Type B pancreatic cell (in vitro differentiated cells): ENCODE measurements at regions not wholly inside any gene's neighbourhood (a gene's known extent, or its start where the extent isn't known, plus 50 kb on each side); places are given as distances from the start of the nearest gene placed in this dataset.

Experiments used
- DNase-seq: peaks from one replicate; pipeline ENCODE4 v3.0.0; 2021; ENCODE audit warnings: mixed read lengths; ENCODE audit not compliant: unreplicated experiment; ENCODE audit errors: extremely low spot score
- H3K27ac Mint-ChIP-seq: 2 replicates; pipeline ENCODE4 v1.8.0; 2021; ENCODE audit warnings: mild to moderate bottlenecking, mixed read lengths
- H3K27me3 Mint-ChIP-seq: 2 replicates; pipeline ENCODE4 v1.8.0; 2021; ENCODE audit warnings: mixed read lengths
- H3K36me3 Mint-ChIP-seq: 2 replicates; pipeline ENCODE4 v1.8.0; 2021; ENCODE audit warnings: mixed read lengths
- H3K4me1 Mint-ChIP-seq: one replicate; pipeline ENCODE4 v1.8.0; 2021; ENCODE audit warnings: mixed read lengths; ENCODE audit not compliant: unreplicated experiment
- H3K4me3 Mint-ChIP-seq: 2 replicates; pipeline ENCODE4 v1.8.0; 2021; ENCODE audit warnings: mild to moderate bottlenecking, mixed read lengths
- H3K9me3 Mint-ChIP-seq: 2 replicates; pipeline ENCODE4 v1.8.0; 2021; ENCODE audit warnings: mixed read lengths
- CTCF ChIP-seq: fragments of 200-600 bp; sonication (generic); conservative IDR thresholded peaks from 2 replicates; pipeline ENCODE4 v1.5.0; 2021; ENCODE audit warnings: antibody characterized with exemption, mild to moderate bottlenecking

GRCh38 chr5:34509392-34509791 lies 146.7 kb upstream of the RAI14 start:
- peak overlapping the region; percentile 49 for H3K27ac Mint-ChIP-seq
- no peak for DNase-seq

GRCh38 chr5:34510002-34510401 lies 146.1 kb upstream of the RAI14 start:
- Mint-ChIP-seq H3K9me3 (peaks cover 11% of the 10 kb centered on the region), H3K27ac (peak overlapping the region; percentile 49), H3K4me3 (no peak overlapping the region), H3K27me3 (no peaks in the 10 kb centered on the region), H3K4me1 (peaks cover 28% of the 10 kb centered on the region), H3K36me3 (no peaks in the 10 kb centered on the region)
- no peak for DNase-seq
- no peak for TF ChIP-seq CTCF

More at GRCh38 chr5:34509392-34509791, 146.7 kb upstream of the RAI14 start:
- TF ChIP-seq CTCF: no peak
- Mint-ChIP-seq H3K9me3 (peaks cover 11% of the 10 kb centered on the region), H3K36me3 (no peaks in the 10 kb centered on the region), H3K4me1 (peaks cover 28% of the 10 kb centered on the region), H3K27me3 (no peaks in the 10 kb centered on the region), H3K4me3 (no peak overlapping the region)

GRCh38 chr5:34511063-34511462 lies 145.1 kb upstream of the RAI14 start:
- H3K4me3 Mint-ChIP-seq: peak overlapping the region; percentile 27
- H3K36me3 Mint-ChIP-seq: no peaks in the 10 kb centered on the region
- DNase-seq: no peak
- no peaks in the 10 kb centered on the region for H3K27me3 Mint-ChIP-seq
- H3K9me3 Mint-ChIP-seq: peaks cover 9% of the 10 kb centered on the region
- TF ChIP-seq CTCF: no peak
- peaks cover 28% of the 10 kb centered on the region for H3K4me1 Mint-ChIP-seq
- H3K27ac Mint-ChIP-seq: peak overlapping the region; percentile 29

GRCh38 chr5:34511481-34511880 lies 144.6 kb upstream of the RAI14 start:
- TF ChIP-seq CTCF: no peak
- no peak for DNase-seq
- H3K27me3 Mint-ChIP-seq: no peaks in the 10 kb centered on the region
- peaks cover 5% of the 10 kb centered on the region for H3K9me3 Mint-ChIP-seq
- peak overlapping the region; percentile 27 for H3K4me3 Mint-ChIP-seq
- no peaks in the 10 kb centered on the region for H3K36me3 Mint-ChIP-seq
- peak overlapping the region; percentile 29 for H3K27ac Mint-ChIP-seq
- H3K4me1 Mint-ChIP-seq: peaks cover 28% of the 10 kb centered on the region

GRCh38 chr5:34511915-34512314 lies 144.2 kb upstream of the RAI14 start:
- DNase-seq: no peak
- peak overlapping the region; percentile 32 for H3K4me3 Mint-ChIP-seq
- H3K36me3 Mint-ChIP-seq: no peaks in the 10 kb centered on the region
- H3K27me3 Mint-ChIP-seq: no peaks in the 10 kb centered on the region
- TF ChIP-seq CTCF: no peak
- peaks cover 5% of the 10 kb centered on the region for H3K9me3 Mint-ChIP-seq
- peaks cover 28% of the 10 kb centered on the region for H3K4me1 Mint-ChIP-seq
- no peak overlapping the region for H3K27ac Mint-ChIP-seq

- H3K9me3 Mint-ChIP-seq: no peaks in the 10 kb centered on the region
- no peak for TF ChIP-seq CTCF
Observed at GRCh38 chr5:34516166-34516565, 140.0 kb upstream of the RAI14 start.

More at GRCh38 chr5:34516166-34516565, 140.0 kb upstream of the RAI14 start:
- H3K4me1 Mint-ChIP-seq: peaks cover 12% of the 10 kb centered on the region
- H3K36me3 Mint-ChIP-seq: no peaks in the 10 kb centered on the region
- H3K27ac Mint-ChIP-seq: no peak overlapping the region
- no peak overlapping the region for H3K4me3 Mint-ChIP-seq
- no peak for DNase-seq
- H3K27me3 Mint-ChIP-seq: no peaks in the 10 kb centered on the region
